ENCODE measurements at regions not wholly inside any gene's neighbourhood (a gene's known extent, or its start where the extent isn't known, plus 50 kb on each side); places are given as distances from the start of the nearest gene placed in this dataset.

DNA sequence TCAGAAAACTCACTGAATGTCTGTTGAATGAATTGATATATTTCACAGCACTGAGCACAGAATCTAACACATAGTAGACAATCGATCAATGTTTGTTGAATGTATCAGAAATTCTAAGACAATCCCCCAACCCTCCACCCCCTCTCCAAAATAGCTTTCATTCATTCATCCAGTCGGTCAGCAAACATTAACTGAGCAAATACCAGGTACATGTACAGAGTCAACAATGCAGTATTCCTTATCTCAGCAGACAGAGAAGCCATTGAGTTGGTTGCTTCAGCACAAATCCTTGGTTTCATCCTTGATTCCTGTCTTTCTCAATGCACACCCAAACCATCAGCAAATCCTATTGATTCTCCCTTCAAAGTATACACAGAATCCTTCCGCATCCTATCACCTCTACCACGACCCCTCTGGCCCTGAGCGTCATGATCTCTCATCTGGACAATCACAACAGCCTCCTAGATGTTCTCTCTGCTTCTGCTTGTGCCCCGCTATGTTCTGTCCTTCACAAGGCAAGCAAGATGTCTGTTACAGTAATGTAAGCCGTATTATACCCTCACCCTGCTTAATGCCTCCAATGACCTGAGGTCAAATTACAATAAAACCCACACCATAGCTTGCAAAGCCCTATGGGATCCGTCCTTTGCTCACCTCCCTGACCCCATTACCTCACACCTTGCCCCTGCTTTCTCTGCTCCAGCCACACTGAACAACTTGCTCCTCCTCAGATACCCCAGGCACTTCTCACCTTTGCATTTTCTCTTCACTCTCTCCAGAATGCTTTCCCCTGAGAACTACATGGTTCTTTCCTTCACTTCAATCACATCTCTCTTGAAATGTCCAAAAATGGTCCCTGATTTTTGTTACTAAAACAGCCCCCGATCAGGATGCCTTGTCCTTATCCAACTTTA lies 738.1 kb upstream of the TBX3 start (continued):
- TF ChIP-seq KDM5A (IDR thresholded peaks at IDR 0.05; ENCODE audit: low read length), result no peak
- no peak for TF ChIP-seq MAX (IDR thresholded peaks at IDR 0.05)
- TF ChIP-seq BRCA1 (IDR thresholded peaks at IDR 0.05; ENCODE audit: low read depth, low read length), result no peak
- TF ChIP-seq, protein P1, sequence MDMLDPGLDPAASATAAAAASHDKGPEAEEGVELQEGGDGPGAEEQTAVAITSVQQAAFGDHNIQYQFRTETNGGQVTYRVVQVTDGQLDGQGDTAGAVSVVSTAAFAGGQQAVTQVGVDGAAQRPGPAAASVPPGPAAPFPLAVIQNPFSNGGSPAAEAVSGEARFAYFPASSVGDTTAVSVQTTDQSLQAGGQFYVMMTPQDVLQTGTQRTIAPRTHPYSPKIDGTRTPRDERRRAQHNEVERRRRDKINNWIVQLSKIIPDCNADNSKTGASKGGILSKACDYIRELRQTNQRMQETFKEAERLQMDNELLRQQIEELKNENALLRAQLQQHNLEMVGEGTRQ (IDR thresholded peaks at IDR 0.05; ENCODE audit: low read length), result no peak
- TF ChIP-seq SIRT6 (IDR thresholded peaks at IDR 0.05; ENCODE audit: low read length), result no peak
- no peak for TF ChIP-seq ASH2L (IDR thresholded peaks at IDR 0.05; ENCODE audit: low read length)
- TF ChIP-seq EZH2 (IDR thresholded peaks at IDR 0.05; ENCODE audit: low read depth, low read length, severe bottlenecking), result no peak

Measured in H1 (cell line).